SK-N-SH (cell line): ENCODE measurements at regions not wholly inside any gene's neighbourhood (a gene's known extent, or its start where the extent isn't known, plus 50 kb on each side); places are given as distances from the start of the nearest gene placed in this dataset.

Experiments used
- CTCF ChIA-PET: fragments of 300-600, 350-600 bp; formaldehyde crosslinking; extraction: SDS; loops from one replicate; lab custom pipeline; 2021; lab: Yijun Ruan, JAX
- POLR2A ChIA-PET: fragments of 350-600 bp; sonication (Branson Sonifier 250); formaldehyde crosslinking; extraction: SDS; loops from one replicate; lab custom pipeline; 2020; ENCODE audit warnings: antibody characterized with exemption, inconsistent platforms; lab: Yijun Ruan, JAX
- DNase-seq: peaks from one replicate; pipeline ENCODE4 v3.0.0; 2012
- H2AFZ ChIP-seq: fragments of 200-600 bp; sonication (generic); 2 replicates; pipeline ENCODE4 v1.8.1; 2016; ENCODE audit warnings: antibody characterized with exemption, mild to moderate bottlenecking, low read depth
- H3F3A ChIP-seq: fragments of 200-600 bp; sonication (generic); replicated peaks from 2 replicates; pipeline ENCODE3; 2016; ENCODE audit warnings: antibody characterized with exemption, mild to moderate bottlenecking; ENCODE audit not compliant: insufficient read depth
- H3K27ac ChIP-seq, 2 experiments: fragments of 200-500 bp in 1 of 2; fragments of 200-600 bp in 1 of 2; sonication (Bioruptor generic) in 1 of 2; sonication (generic), shearing (Covaris generic) in 1 of 2; 2 replicates each; pipeline versions ENCODE4 v1.5.1 to v1.6.1; 2014 to 2016; ENCODE audit warnings: low read depth in 2 of 2, inconsistent platforms in 1 of 2, low read length in 1 of 2, mild to moderate bottlenecking in 1 of 2, mixed read lengths in 1 of 2
- H3K27me3 ChIP-seq: fragments of 200-600 bp; sonication (generic), shearing (Covaris generic); 2 replicates; pipeline ENCODE4 v1.6.1; 2016; ENCODE audit warnings: mixed run types; ENCODE audit not compliant: insufficient read depth
- H3K36me3 ChIP-seq, 2 experiments: fragments of 200-500 bp in 1 of 2; fragments of 200-600 bp in 1 of 2; sonication (Bioruptor generic) in 1 of 2; sonication (generic) in 1 of 2; replicated peaks in 1 of 2; 2 replicates each; pipeline versions ENCODE3 to v1.5.1; 2014 to 2016; ENCODE audit warnings: low read length in 1 of 2, mild to moderate bottlenecking in 1 of 2; ENCODE audit not compliant: insufficient read depth in 2 of 2, control insufficient read depth in 1 of 2
- H3K4me1 ChIP-seq, 2 experiments: fragments of 200-500 bp in 1 of 2; fragments of 200-600 bp in 1 of 2; sonication (Bioruptor generic) in 1 of 2; sonication (generic), shearing (Covaris generic) in 1 of 2; 2 replicates each; pipeline versions ENCODE4 v1.5.1 to v1.6.1; 2014 to 2016; ENCODE audit warnings: low read depth in 1 of 2, low read length in 1 of 2, mixed run types in 1 of 2; ENCODE audit not compliant: insufficient read depth in 2 of 2, control insufficient read depth in 1 of 2
- H3K4me2 ChIP-seq: fragments of 200-600 bp; sonication (generic), shearing (Covaris generic); 2 replicates; pipeline ENCODE4 v1.6.1; 2017; ENCODE audit warnings: mixed run types
- H3K4me3 ChIP-seq, 2 experiments: fragments of 200-500 bp in 1 of 2; fragments of 200-600 bp in 1 of 2; sonication (Bioruptor generic) in 1 of 2; sonication (generic), shearing (Covaris generic) in 1 of 2; 2 replicates each; pipeline versions ENCODE4 v1.5.1 to v1.8.1; 2014 to 2016; ENCODE audit warnings: low read depth in 2 of 2, inconsistent platforms in 1 of 2, low read length in 1 of 2, mild to moderate bottlenecking in 1 of 2, mixed read lengths in 1 of 2, moderate library complexity in 1 of 2
- H3K79me2 ChIP-seq: fragments of 200-600 bp; sonication (generic); 2 replicates; pipeline ENCODE4 v1.8.1; 2017; ENCODE audit warnings: mild to moderate bottlenecking; ENCODE audit not compliant: insufficient read depth
- H3K9ac ChIP-seq: fragments of 200-600 bp; sonication (generic); 2 replicates; pipeline ENCODE4 v1.6.1; 2017; ENCODE audit warnings: mixed run types
- H3K9me2 ChIP-seq: fragments of 200-600 bp; sonication (generic); 2 replicates; pipeline ENCODE4 v1.6.1; 2017; ENCODE audit warnings: mixed run types
- H3K9me3 ChIP-seq: fragments of 200-600 bp; sonication (generic); 2 replicates; pipeline ENCODE4 v1.6.1; 2017; ENCODE audit warnings: mixed run types, mild to moderate bottlenecking, moderate library complexity
- H4K20me1 ChIP-seq: fragments of 200-600 bp; sonication (generic); 2 replicates; pipeline ENCODE4 v1.6.1; 2017; ENCODE audit warnings: mild to moderate bottlenecking, mixed run types; ENCODE audit not compliant: insufficient read depth
- CHD2 ChIP-seq: fragments of 150-350 bp; IDR thresholded peaks from 2 replicates; pipeline ENCODE4 v1.6.1; 2018; ENCODE audit warnings: low read length; ENCODE audit not compliant: partially characterized antibody
- ELF1 ChIP-seq: IDR thresholded peaks from 2 replicates; pipeline ENCODE4 v1.4.0; 2012
- EZH2phosphoT487 ChIP-seq: fragments of 200-600 bp; sonication (generic); IDR thresholded peaks from 2 replicates; pipeline ENCODE4 v1.6.1; 2017; ENCODE audit warnings: low read depth, mixed run types, mild to moderate bottlenecking, antibody characterized with exemption, moderate library complexity, borderline replicate concordance
- FOSL2 ChIP-seq: IDR thresholded peaks from 2 replicates; pipeline ENCODE4 v1.4.0; 2012; ENCODE audit warnings: low read depth, mild to moderate bottlenecking, moderate library complexity, borderline replicate concordance
- FOXJ3 ChIP-seq: sonication (generic); formaldehyde crosslinking; IDR thresholded peaks from 2 replicates; pipeline ENCODE4 v1.5.1; 2020; ENCODE audit warnings: mild to moderate bottlenecking, missing genetic modification reagents
- GABPA ChIP-seq: IDR thresholded peaks from 2 replicates; pipeline ENCODE4 v1.4.0; 2012; ENCODE audit warnings: low read depth, mild to moderate bottlenecking
- JUND ChIP-seq: IDR thresholded peaks from 2 replicates; pipeline ENCODE4 v1.4.0; 2012
- MXI1 ChIP-seq: IDR thresholded peaks from 2 replicates; pipeline ENCODE4 v1.6.1; 2012; ENCODE audit warnings: mild to moderate bottlenecking, low read depth, low read length, improper control_type of control experiment
- POLR2AphosphoS5 ChIP-seq: IDR thresholded peaks from 2 replicates; pipeline ENCODE4 v1.6.1; 2012; ENCODE audit warnings: low read depth, low read length
- RCOR1 ChIP-seq: fragments of 150-350 bp; IDR thresholded peaks from 2 replicates; pipeline ENCODE4 v1.6.1; 2017; ENCODE audit warnings: antibody characterized with exemption, low read length
- RFX5 ChIP-seq: IDR thresholded peaks from 2 replicates; pipeline ENCODE4 v1.6.1; 2012; ENCODE audit warnings: mild to moderate bottlenecking, improper control_type of control experiment, low read length
- RXRA ChIP-seq: IDR thresholded peaks from 2 replicates; pipeline ENCODE4 v1.4.0; 2012; ENCODE audit warnings: low read depth, mild to moderate bottlenecking, borderline replicate concordance
- SIN3A ChIP-seq: IDR thresholded peaks from 2 replicates; pipeline ENCODE4 v1.6.1; 2012; ENCODE audit warnings: low read depth, mild to moderate bottlenecking, low read length, moderate library complexity, borderline replicate concordance
- TAF1 ChIP-seq: IDR thresholded peaks from 2 replicates; pipeline ENCODE4 v1.6.1; 2012; ENCODE audit warnings: low read depth, mild to moderate bottlenecking, low read length, moderate library complexity, borderline replicate concordance
- TEAD4 ChIP-seq: IDR thresholded peaks from 2 replicates; pipeline ENCODE4 v1.4.0; 2012; ENCODE audit warnings: mild to moderate bottlenecking, borderline replicate concordance; ENCODE audit not compliant: insufficient read depth
- WGBS: methylation state at CpG from one replicate; pipeline ENCODE4 v1.1.6; 2017; ENCODE audit warnings: low lambda C conversion rate; 5-methylcytosine and 5-hydroxymethylcytosine counted together
- TF ChIP-seq, protein P1 (sequence below): IDR thresholded peaks from 2 replicates; pipeline ENCODE4; 2012
- TF ChIP-seq, protein P2 (sequence below): fragments of 150-350 bp; IDR thresholded peaks from 2 replicates; pipeline ENCODE4 v1.6.1; 2016; ENCODE audit warnings: mild to moderate bottlenecking, low read depth, low read length
- TF ChIP-seq, protein P3 (sequence below): fragments of 200-600 bp; sonication (generic); IDR thresholded peaks from 2 replicates; pipeline ENCODE4 v1.6.1; 2017; ENCODE audit warnings: antibody characterized with exemption, mild to moderate bottlenecking, moderate library complexity
- TF ChIP-seq, protein P4 (sequence below): IDR thresholded peaks from 2 replicates; pipeline ENCODE4 v1.6.1; 2012; ENCODE audit warnings: mild to moderate bottlenecking, low read depth, low read length, moderate library complexity

DNA sequence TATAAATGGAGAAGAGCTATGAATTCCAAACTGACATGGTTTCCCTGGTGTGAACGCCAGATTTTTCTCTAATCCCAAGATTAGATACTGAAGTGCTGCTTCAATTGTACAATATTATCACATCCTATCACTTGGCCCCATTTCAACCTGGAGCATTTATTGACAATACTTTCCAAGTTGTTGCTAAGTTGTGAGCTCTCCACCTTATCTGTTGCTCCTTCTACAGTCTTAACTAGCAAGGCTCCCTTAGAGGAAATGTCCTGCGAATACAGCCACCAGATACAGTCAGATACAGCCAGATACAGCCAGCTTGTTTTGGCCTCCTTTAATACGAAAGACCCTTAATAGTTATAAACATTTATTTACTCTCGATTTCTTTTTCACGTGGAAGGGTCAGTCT is 466.3 kb upstream of the FAM241A start:
- no peak overlapping the region for H2AFZ ChIP-seq
- H3K79me2 ChIP-seq, result no peaks in the 10 kb centered on the region
- H3K27me3 ChIP-seq, result no peaks in the 10 kb centered on the region; the same call in 1 of the 2 replicates
- 7% methylated on average over 5 of the region's 5 CpGs for WGBS
- H3K36me3 ChIP-seq, result no peaks in the 10 kb centered on the region
- H3K9ac ChIP-seq, result no peak overlapping the region
- H3K4me1 ChIP-seq, result no peaks in the 10 kb centered on the region; a peak in 1 of 4 replicates
- no peak for TF ChIP-seq RCOR1
- no peak for TF ChIP-seq CHD2
- TF ChIP-seq ELF1, result no peak
- TF ChIP-seq FOSL2, result no peak
- TF ChIP-seq JUND, result no peak
- TF ChIP-seq RFX5, result no peak
- no peak for TF ChIP-seq EZH2phosphoT487
- no peak for TF ChIP-seq FOXJ3 (CRISPR knock-in tag)
- no peak for TF ChIP-seq RXRA
- TF ChIP-seq SIN3A, result no peak
- TF ChIP-seq, protein P1, sequence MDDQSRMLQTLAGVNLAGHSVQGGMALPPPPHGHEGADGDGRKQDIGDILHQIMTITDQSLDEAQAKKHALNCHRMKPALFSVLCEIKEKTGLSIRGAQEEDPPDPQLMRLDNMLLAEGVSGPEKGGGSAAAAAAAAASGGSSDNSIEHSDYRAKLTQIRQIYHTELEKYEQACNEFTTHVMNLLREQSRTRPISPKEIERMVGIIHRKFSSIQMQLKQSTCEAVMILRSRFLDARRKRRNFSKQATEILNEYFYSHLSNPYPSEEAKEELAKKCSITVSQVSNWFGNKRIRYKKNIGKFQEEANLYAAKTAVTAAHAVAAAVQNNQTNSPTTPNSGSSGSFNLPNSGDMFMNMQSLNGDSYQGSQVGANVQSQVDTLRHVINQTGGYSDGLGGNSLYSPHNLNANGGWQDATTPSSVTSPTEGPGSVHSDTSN, result no peak
- no peak for TF ChIP-seq GABPA
- H3K9me2 ChIP-seq, result no peaks in the 10 kb centered on the region
- CTCF ChIA-PET, result no interaction called here
- no peak overlapping the region for H3K27ac ChIP-seq
- H3K9me3 ChIP-seq, result no peaks in the 10 kb centered on the region
- H3K4me3 ChIP-seq, result no peak overlapping the region
- DNase-seq, result no peak
- POLR2A ChIA-PET, result interaction anchor here (0.7 kb wide), 1 partner anchor 554 kb away, joined by 3 read pairs; no protein-coding TSS in a partner anchor
- no peaks in the 10 kb centered on the region for H3F3A ChIP-seq
- H4K20me1 ChIP-seq, result no peaks in the 10 kb centered on the region
- no peak overlapping the region for H3K4me2 ChIP-seq

DNA sequence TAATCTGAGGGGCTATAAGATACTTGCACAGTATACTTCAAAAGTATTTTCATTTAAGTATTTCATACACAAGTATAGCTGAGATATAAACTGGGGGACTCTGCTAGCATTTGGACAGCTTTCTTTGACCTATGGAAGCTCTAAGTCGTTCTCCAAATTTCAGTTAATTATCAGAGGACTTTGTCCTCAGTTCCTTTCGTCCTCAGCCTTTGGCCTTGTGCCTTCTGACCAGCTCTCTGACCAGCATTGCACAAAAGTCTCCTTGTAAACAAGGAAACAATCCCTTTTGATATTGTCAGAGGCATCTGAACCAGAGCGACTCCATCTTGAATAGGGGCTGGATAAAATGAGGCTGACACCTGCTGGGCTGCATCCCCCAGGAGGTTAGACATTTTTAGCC is 464.0 kb upstream of the FAM241A start:
- WGBS, result 1% methylated on average over 3 of the region's 3 CpGs
- POLR2A ChIA-PET, result no interaction called here

More for the DNA sequence above, 464.0 kb upstream of the FAM241A start:
- Histone ChIP-seq H3K4me3 (peak overlapping the region in 1 of 2 experiments; percentile 33; a peak in 1 of 4 replicates), H3K27ac (no peak overlapping the region), H3F3A (no peaks in the 10 kb centered on the region), H3K9me2 (no peaks in the 10 kb centered on the region), H3K4me1 (no peaks in the 10 kb centered on the region; a peak in 1 of 4 replicates), H3K9me3 (no peaks in the 10 kb centered on the region), H2AFZ (no peak overlapping the region), H3K9ac (no peak overlapping the region), H3K79me2 (no peaks in the 10 kb centered on the region), H4K20me1 (no peaks in the 10 kb centered on the region), H3K27me3 (no peaks in the 10 kb centered on the region; the same call in 1 of the 2 replicates), H3K36me3 (no peaks in the 10 kb centered on the region), H3K4me2 (peak overlapping the region; percentile 62; the same call in 1 of the 2 replicates)
- CTCF ChIA-PET, result no interaction called here
- TF ChIP-seq FOSL2 (no peak), RXRA (no peak), GABPA (no peak), TEAD4 (no peak), SIN3A (no peak), MXI1 (no peak), RCOR1 (no peak), TAF1 (no peak), ELF1 (no peak), POLR2AphosphoS5 (no peak)
- TF ChIP-seq, protein P2, sequence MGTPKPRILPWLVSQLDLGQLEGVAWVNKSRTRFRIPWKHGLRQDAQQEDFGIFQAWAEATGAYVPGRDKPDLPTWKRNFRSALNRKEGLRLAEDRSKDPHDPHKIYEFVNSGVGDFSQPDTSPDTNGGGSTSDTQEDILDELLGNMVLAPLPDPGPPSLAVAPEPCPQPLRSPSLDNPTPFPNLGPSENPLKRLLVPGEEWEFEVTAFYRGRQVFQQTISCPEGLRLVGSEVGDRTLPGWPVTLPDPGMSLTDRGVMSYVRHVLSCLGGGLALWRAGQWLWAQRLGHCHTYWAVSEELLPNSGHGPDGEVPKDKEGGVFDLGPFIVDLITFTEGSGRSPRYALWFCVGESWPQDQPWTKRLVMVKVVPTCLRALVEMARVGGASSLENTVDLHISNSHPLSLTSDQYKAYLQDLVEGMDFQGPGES, result no peak
- TF ChIP-seq, protein P3, sequence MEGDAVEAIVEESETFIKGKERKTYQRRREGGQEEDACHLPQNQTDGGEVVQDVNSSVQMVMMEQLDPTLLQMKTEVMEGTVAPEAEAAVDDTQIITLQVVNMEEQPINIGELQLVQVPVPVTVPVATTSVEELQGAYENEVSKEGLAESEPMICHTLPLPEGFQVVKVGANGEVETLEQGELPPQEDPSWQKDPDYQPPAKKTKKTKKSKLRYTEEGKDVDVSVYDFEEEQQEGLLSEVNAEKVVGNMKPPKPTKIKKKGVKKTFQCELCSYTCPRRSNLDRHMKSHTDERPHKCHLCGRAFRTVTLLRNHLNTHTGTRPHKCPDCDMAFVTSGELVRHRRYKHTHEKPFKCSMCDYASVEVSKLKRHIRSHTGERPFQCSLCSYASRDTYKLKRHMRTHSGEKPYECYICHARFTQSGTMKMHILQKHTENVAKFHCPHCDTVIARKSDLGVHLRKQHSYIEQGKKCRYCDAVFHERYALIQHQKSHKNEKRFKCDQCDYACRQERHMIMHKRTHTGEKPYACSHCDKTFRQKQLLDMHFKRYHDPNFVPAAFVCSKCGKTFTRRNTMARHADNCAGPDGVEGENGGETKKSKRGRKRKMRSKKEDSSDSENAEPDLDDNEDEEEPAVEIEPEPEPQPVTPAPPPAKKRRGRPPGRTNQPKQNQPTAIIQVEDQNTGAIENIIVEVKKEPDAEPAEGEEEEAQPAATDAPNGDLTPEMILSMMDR, result no peak
- TF ChIP-seq, protein P1, result no peak
- TF ChIP-seq, protein P4, sequence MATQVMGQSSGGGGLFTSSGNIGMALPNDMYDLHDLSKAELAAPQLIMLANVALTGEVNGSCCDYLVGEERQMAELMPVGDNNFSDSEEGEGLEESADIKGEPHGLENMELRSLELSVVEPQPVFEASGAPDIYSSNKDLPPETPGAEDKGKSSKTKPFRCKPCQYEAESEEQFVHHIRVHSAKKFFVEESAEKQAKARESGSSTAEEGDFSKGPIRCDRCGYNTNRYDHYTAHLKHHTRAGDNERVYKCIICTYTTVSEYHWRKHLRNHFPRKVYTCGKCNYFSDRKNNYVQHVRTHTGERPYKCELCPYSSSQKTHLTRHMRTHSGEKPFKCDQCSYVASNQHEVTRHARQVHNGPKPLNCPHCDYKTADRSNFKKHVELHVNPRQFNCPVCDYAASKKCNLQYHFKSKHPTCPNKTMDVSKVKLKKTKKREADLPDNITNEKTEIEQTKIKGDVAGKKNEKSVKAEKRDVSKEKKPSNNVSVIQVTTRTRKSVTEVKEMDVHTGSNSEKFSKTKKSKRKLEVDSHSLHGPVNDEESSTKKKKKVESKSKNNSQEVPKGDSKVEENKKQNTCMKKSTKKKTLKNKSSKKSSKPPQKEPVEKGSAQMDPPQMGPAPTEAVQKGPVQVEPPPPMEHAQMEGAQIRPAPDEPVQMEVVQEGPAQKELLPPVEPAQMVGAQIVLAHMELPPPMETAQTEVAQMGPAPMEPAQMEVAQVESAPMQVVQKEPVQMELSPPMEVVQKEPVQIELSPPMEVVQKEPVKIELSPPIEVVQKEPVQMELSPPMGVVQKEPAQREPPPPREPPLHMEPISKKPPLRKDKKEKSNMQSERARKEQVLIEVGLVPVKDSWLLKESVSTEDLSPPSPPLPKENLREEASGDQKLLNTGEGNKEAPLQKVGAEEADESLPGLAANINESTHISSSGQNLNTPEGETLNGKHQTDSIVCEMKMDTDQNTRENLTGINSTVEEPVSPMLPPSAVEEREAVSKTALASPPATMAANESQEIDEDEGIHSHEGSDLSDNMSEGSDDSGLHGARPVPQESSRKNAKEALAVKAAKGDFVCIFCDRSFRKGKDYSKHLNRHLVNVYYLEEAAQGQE, result no peak
- DNase-seq, result no peak
